ENCODE measurements at regions not wholly inside any gene's neighbourhood (a gene's known extent, or its start where the extent isn't known, plus 50 kb on each side); places are given as distances from the start of the nearest gene placed in this dataset.

GRCh38 chr10:8614054-8614565 lies 559.6 kb downstream of the GATA3 start:
- TF ChIP-seq CTCF (IDR thresholded peaks at IDR 0.05; ENCODE audit: low read depth, low read length, missing control alignments): no peak
- no peak for DNase-seq (ENCODE audit: extremely low read depth, low read depth)

GRCh38 chr10:8615118-8615517 lies 560.6 kb downstream of the GATA3 start:
- TF ChIP-seq CTCF (IDR thresholded peaks at IDR 0.05; ENCODE audit: low read depth, low read length, missing control alignments): no peak

More at GRCh38 chr10:8614054-8614565, 559.6 kb downstream of the GATA3 start:
- H3K4me3 ChIP-seq (replicated peaks; ENCODE audit: low read depth, low read length): no peak overlapping the region

GRCh38 chr10:8616166-8616565 lies 561.7 kb downstream of the GATA3 start:
- H3K4me3 ChIP-seq (replicated peaks; ENCODE audit: low read depth, low read length): no peak overlapping the region
- no peak for TF ChIP-seq CTCF (IDR thresholded peaks at IDR 0.05; ENCODE audit: low read depth, low read length, missing control alignments)
- DNase-seq (ENCODE audit: extremely low read depth, low read depth): no peak

More at GRCh38 chr10:8615118-8615517, 560.6 kb downstream of the GATA3 start:
- no peak for DNase-seq (ENCODE audit: extremely low read depth, low read depth)
- no peak overlapping the region for H3K4me3 ChIP-seq (replicated peaks; ENCODE audit: low read depth, low read length)

- DNase-seq (ENCODE audit: extremely low read depth, low read depth): no peak
- TF ChIP-seq CTCF (IDR thresholded peaks at IDR 0.05; ENCODE audit: low read depth, low read length, missing control alignments): no peak
- no peak overlapping the region for H3K4me3 ChIP-seq (replicated peaks; ENCODE audit: low read depth, low read length)
Measured at GRCh38 chr10:8617792-8618191, 563.3 kb downstream of the GATA3 start.

- TF ChIP-seq CTCF (IDR thresholded peaks at IDR 0.05; ENCODE audit: low read depth, low read length, missing control alignments): no peak
- no peak overlapping the region for H3K4me3 ChIP-seq (replicated peaks; ENCODE audit: low read depth, low read length)
Measured at GRCh38 chr10:8618834-8619233, 564.3 kb downstream of the GATA3 start.

GRCh38 chr10:8628351-8628750 lies 573.9 kb downstream of the GATA3 start:
- H3K4me3 ChIP-seq (replicated peaks; ENCODE audit: low read depth, low read length): no peak overlapping the region
- TF ChIP-seq CTCF (IDR thresholded peaks at IDR 0.05; ENCODE audit: low read depth, low read length, missing control alignments): no peak
- DNase-seq (ENCODE audit: extremely low read depth, low read depth): no peak

More at GRCh38 chr10:8618834-8619233, 564.3 kb downstream of the GATA3 start:
- no peak for DNase-seq (ENCODE audit: extremely low read depth, low read depth)

- no peak overlapping the region for H3K4me3 ChIP-seq (replicated peaks; ENCODE audit: low read depth, low read length)
- DNase-seq (ENCODE audit: extremely low read depth, low read depth): no peak
- TF ChIP-seq CTCF (IDR thresholded peaks at IDR 0.05; ENCODE audit: low read depth, low read length, missing control alignments): no peak
Measured at GRCh38 chr10:8633909-8634308, 579.4 kb downstream of the GATA3 start.
